GM12874 (cell line): ENCODE measurements at regions not wholly inside any gene's neighbourhood (a gene's known extent, or its start where the extent isn't known, plus 50 kb on each side); places are given as distances from the start of the nearest gene placed in this dataset.

ENCODE experiments used
- TF ChIP-seq, protein P1 (sequence below): IDR thresholded peaks from 2 replicates; pipeline ENCODE4 v1.5.1; 2011; ENCODE audit warnings: low read depth, mild to moderate bottlenecking, control low read depth, low read length, moderate library complexity; ENCODE audit not compliant: insufficient read depth

DNA sequence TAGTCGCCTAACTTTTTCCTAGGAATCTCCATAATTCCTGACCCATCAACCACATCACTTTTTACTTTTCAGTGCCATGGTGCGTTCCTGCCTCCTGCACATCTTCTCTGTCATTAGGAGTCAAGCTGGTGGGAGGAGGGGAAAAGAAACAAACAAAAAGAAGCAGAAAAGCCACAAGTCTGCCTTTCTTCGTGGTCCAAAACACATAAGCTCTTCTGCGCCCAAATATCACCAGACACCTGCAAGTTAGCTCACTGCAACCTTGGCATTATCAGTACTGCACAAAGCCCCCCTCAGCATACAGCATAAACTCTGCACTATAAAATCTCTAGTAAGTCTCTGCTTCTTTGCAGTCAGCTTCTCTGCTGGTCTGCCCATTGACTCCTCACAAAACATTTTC, 295.3 kb downstream of the HS3ST3B1 start:
- TF ChIP-seq, protein P1, sequence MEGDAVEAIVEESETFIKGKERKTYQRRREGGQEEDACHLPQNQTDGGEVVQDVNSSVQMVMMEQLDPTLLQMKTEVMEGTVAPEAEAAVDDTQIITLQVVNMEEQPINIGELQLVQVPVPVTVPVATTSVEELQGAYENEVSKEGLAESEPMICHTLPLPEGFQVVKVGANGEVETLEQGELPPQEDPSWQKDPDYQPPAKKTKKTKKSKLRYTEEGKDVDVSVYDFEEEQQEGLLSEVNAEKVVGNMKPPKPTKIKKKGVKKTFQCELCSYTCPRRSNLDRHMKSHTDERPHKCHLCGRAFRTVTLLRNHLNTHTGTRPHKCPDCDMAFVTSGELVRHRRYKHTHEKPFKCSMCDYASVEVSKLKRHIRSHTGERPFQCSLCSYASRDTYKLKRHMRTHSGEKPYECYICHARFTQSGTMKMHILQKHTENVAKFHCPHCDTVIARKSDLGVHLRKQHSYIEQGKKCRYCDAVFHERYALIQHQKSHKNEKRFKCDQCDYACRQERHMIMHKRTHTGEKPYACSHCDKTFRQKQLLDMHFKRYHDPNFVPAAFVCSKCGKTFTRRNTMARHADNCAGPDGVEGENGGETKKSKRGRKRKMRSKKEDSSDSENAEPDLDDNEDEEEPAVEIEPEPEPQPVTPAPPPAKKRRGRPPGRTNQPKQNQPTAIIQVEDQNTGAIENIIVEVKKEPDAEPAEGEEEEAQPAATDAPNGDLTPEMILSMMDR = no peak

DNA sequence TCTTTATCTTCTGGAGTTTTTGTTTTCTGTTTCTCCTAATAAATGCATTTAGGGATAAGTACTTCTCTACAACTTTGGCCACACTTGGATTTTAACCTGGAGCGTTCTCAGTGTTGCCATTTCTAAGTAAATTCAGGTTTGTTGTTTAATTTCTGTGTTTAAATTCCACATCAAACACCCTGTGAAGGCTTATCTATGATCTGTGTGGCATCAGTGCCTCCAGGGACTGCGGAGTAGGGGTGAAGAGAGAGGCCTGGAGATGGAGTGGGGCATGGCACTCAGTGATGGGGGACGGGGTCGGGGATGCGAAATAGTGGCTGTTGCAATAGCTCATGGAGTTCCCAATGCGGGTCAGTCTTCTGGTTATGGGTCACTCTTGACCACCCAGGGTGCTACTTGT, 294.8 kb downstream of the HS3ST3B1 start:
- TF ChIP-seq, protein P1 = no peak

DNA sequence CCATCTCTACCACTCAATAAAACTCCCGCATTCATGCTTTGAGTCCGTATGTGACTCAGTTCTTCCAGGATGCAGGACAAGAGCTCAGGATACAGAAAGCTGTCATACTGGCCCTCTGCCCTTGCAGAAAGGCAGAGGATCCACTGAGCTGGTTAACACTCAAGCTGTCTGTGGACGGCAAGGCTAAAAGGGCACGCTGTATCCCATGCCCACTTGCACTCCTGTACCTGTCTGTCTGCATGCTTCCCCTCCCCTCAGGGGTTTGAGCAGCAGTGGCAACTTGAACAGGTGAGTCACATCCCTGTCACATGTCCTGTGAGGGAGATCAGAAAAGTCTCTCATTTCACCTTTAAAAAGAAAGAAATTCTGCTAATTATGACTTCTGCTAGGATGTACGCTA, 293.8 kb downstream of the HS3ST3B1 start:
- TF ChIP-seq, protein P1 = no peak

DNA sequence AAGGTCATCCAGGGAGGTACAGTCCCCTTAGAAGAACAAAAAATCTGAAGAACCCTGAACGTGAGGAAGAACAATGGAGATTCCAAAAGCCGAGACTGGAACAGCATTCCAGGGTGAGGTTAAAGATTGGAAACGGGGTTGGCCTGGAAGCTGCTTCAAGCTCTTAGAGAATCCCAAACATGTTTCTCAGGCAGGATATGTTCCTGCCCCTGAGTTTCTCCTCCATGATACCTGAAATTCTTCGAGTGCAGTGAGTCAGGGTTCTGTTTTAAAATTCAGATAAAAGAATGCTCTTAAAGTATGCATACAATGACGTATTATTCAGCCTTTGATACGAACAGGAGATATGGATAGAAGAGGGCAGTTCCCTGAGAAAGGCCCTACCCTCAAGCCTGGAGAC, 293.1 kb downstream of the HS3ST3B1 start:
- TF ChIP-seq, protein P1 = no peak

DNA sequence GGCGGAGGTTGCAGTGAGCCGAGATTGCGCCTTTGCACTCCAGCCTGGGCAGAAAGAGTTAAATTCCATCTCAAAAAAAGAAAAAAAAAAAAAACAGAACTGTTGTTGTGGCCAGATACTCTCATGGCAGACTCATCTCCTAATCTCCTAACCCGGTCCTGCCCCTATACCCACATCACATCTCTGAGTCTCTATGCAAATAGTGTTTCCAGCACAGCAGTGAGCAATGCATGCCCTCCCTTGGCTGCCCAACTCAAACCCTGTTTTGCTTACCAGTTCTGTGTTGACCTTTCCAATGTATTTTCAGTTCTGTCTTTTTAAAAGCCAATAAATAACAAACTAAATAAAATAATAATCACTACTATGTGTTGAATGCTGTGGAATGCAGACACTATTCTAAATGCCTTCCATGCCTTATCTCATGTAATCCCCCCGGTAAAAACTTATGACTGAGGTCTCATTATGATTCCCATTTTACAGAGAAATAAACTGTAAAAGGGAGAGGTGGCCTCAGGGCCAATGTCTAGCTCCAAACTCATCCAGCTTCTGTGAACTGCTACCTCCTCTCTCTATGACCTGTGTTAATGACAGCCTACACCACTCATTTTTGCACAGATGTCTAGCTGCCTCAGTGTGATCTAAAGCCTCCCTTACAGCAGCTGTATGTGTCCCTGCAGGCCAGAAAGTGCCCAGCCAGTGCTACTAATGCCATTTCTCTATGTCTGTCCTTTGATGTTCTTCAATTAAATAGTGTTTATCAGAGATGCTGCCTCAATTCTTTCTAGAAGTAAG, 289.8 kb downstream of the HS3ST3B1 start:
- TF ChIP-seq, protein P1 = no peak

DNA sequence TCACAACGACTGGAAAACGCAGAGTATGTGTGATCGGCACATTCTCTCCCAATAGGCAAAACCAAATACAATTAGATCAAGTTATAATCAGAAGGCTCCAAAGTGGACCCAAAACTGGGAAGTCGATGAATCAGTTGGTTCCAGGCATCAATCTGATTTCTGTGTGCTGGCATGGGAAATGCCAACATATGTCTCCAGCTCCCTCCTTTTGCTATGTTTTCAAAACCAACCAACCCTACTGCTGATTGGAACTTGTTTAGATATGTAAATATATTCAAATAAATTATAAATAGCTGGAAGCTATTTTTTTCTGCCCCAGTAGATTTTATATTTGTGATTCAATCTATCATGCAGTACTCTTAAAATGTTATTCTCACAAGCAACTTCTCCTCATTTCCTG, 284.2 kb downstream of the HS3ST3B1 start:
- TF ChIP-seq, protein P1 = no peak

DNA sequence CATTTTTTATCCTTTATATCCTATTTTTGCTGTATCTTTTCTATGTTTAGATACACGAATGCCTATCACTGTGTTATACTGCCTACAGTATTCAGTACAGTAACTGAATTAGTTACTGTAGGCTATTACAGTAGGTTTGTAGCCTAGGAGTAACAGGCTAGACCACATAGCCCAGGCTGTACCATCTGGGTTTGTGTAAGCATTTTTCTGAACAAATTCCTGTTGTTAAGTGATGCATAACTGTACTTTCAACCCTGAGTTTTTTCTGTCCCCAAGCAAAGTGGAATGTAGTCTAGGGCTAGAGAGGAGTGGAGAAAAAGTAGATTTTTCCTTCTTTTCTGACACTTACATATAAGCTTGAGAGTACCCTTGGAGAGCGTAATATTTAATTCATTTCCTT, 282.1 kb downstream of the HS3ST3B1 start:
- TF ChIP-seq, protein P1 = no peak
